Left renal pelvis (tissue), 4 donors: ENCODE measurements at regions not wholly inside any gene's neighbourhood (a gene's known extent, or its start where the extent isn't known, plus 50 kb on each side); places are given as distances from the start of the nearest gene placed in this dataset.
A peak's percentile ranks its signal among the peaks of the same experiment; 100 is the strongest.
"Not testable (repeated sequence)": the region's sequence is repeated elsewhere in the genome, so short reads cannot be mapped to it uniquely, and the experiment has no call there.

Experiments used
- DNase-seq, 4 donors: peaks; one replicate each; pipeline ENCODE4 v3.0.0-alpha.2; 2013; ENCODE audit warnings: low read depth in 4 of 4, low spot score in 3 of 4

- no peak for DNase-seq
These were observed 573.1 kb upstream of the SLC10A2 start for GRCh38 chr13:103639326-103639725.

GRCh38 chr13:103638706-103639105 lies 572.5 kb upstream of the SLC10A2 start:
- no peak for DNase-seq

GRCh38 chr13:103634066-103634465 lies 567.8 kb upstream of the SLC10A2 start:
- no peak for DNase-seq

- no peak for DNase-seq
These were observed 559.0 kb upstream of the SLC10A2 start for GRCh38 chr13:103625194-103625593.

- DNase-seq: no peak
These were observed 551.9 kb upstream of the SLC10A2 start for GRCh38 chr13:103618151-103618550.

- DNase-seq: no peak
These were observed 549.6 kb upstream of the SLC10A2 start for GRCh38 chr13:103615771-103616170.

GRCh38 chr13:103614761-103615160 lies 548.5 kb upstream of the SLC10A2 start:
- no peak for DNase-seq

- DNase-seq: no peak
These were observed 541.8 kb upstream of the SLC10A2 start for GRCh38 chr13:103607995-103608394.

- no peak for DNase-seq
These were observed 539.5 kb upstream of the SLC10A2 start for GRCh38 chr13:103605546-103606326.

- not testable (repeated sequence) for DNase-seq
These were observed 533.7 kb upstream of the SLC10A2 start for GRCh38 chr13:103599870-103600269.

- no peak for DNase-seq
These were observed 532.5 kb upstream of the SLC10A2 start for GRCh38 chr13:103598671-103599070.

GRCh38 chr13:103573446-103573845 lies 507.2 kb upstream of the SLC10A2 start:
- DNase-seq: no peak

- no peak for DNase-seq
These were observed 502.1 kb upstream of the SLC10A2 start for GRCh38 chr13:103568314-103568713.

- DNase-seq: no peak
These were observed 491.7 kb upstream of the SLC10A2 start for GRCh38 chr13:103557878-103558277.

- no peak for DNase-seq
These were observed 490.5 kb upstream of the SLC10A2 start for GRCh38 chr13:103556681-103557080.

GRCh38 chr13:103547914-103548313 lies 481.7 kb upstream of the SLC10A2 start:
- no peak for DNase-seq

GRCh38 chr13:103546271-103546670 lies 480.1 kb upstream of the SLC10A2 start:
- no peak for DNase-seq

GRCh38 chr13:103542648-103543047 lies 476.4 kb upstream of the SLC10A2 start:
- DNase-seq: no peak

- no peak for DNase-seq
These were observed 474.2 kb upstream of the SLC10A2 start for GRCh38 chr13:103540382-103540765.

GRCh38 chr13:103539721-103540381 lies 473.6 kb upstream of the SLC10A2 start:
- DNase-seq: no peak

- DNase-seq: peak in 3 of 4 donors; percentile 22 to 32 (median 24)
These were observed 473.0 kb upstream of the SLC10A2 start for GRCh38 chr13:103539265-103539664.

GRCh38 chr13:103537616-103538015 lies 471.4 kb upstream of the SLC10A2 start:
- DNase-seq: no peak
